IMR-90 (cell line): ENCODE measurements at regions not wholly inside any gene's neighbourhood (a gene's known extent, or its start where the extent isn't known, plus 50 kb on each side); places are given as distances from the start of the nearest gene placed in this dataset.

Source experiments
- ATAC-seq: fragments of 200-7000 bp; cut with Tn5 transposase; 2 replicates; pipeline ENCODE4 v1.9.1; 2020; ENCODE audit warnings: low read depth, mild to moderate bottlenecking, moderate library complexity
- BruUV-seq: library from RNA; stranded (reverse); fragments of 400-500 nt; replicated peaks from 2 replicates; lab custom pipeline; 2021; lab: Mats Ljungman, UMichigan
- CTCF ChIA-PET: fragments of 300-600 bp; formaldehyde crosslinking; extraction: SDS; loops from one replicate; lab custom pipeline; 2021; ENCODE audit warnings: antibody characterized with exemption; lab: Yijun Ruan, JAX
- POLR2A ChIA-PET: fragments of 300-600 bp; sonication (Branson Sonifier 250); formaldehyde crosslinking; loops from one replicate; lab custom pipeline; 2022; ENCODE audit warnings: antibody characterized with exemption; ENCODE audit not compliant: unreplicated experiment; lab: Charles Lee
- DNase-seq: peaks from one replicate; pipeline ENCODE4 v3.0.0; 2013
- H2AFZ ChIP-seq: replicated peaks from 2 replicates; pipeline ENCODE3; 2013; ENCODE audit warnings: low read length, mild to moderate bottlenecking; ENCODE audit not compliant: poor library complexity
- H2AK5ac ChIP-seq: 2 replicates; pipeline ENCODE4 v1.6.1; 2013; ENCODE audit warnings: low read depth, low read length, inconsistent platforms
- H2AK9ac ChIP-seq: replicated peaks from 2 replicates; pipeline ENCODE3; 2013; ENCODE audit warnings: mild to moderate bottlenecking, low read depth, low read length, moderate library complexity; ENCODE audit not compliant: poor library complexity
- H2BK120ac ChIP-seq: 2 replicates; pipeline ENCODE4 v1.6.1; 2013; ENCODE audit warnings: low read depth, low read length, inconsistent platforms
- H2BK15ac ChIP-seq: 3 replicates; pipeline ENCODE4 v1.6.1; 2013; ENCODE audit warnings: low read depth, low read length, inconsistent platforms
- H2BK20ac ChIP-seq: 2 replicates; pipeline ENCODE4 v1.6.1; 2013; ENCODE audit warnings: low read depth, mild to moderate bottlenecking, inconsistent platforms, low read length, moderate library complexity
- H2BK5ac ChIP-seq: 2 replicates; pipeline ENCODE4 v1.6.1; 2013; ENCODE audit warnings: mild to moderate bottlenecking, low read depth, low read length, inconsistent platforms; ENCODE audit not compliant: poor library complexity, severe bottlenecking
- H3K14ac ChIP-seq: replicated peaks from 2 replicates; pipeline ENCODE4 v1.6.1; 2013; ENCODE audit warnings: low read depth, low read length, inconsistent platforms
- H3K18ac ChIP-seq: 2 replicates; pipeline ENCODE4 v1.6.1; 2013; ENCODE audit warnings: low read depth, low read length, control low read depth
- H3K23ac ChIP-seq: 2 replicates; pipeline ENCODE4 v1.6.1; 2013; ENCODE audit warnings: low read depth, low read length, inconsistent platforms
- H3K27ac ChIP-seq: 2 replicates; pipeline ENCODE4 v1.5.1; 2013; ENCODE audit warnings: mild to moderate bottlenecking, control low read depth, low read length; ENCODE audit not compliant: insufficient read depth
- H3K27me3 ChIP-seq: 2 replicates; pipeline ENCODE4 v1.6.1; 2013; ENCODE audit warnings: low read length; ENCODE audit not compliant: control insufficient read depth, insufficient read depth
- H3K36me3 ChIP-seq: 2 replicates; pipeline ENCODE4 v1.6.1; 2013; ENCODE audit warnings: low read length, mixed read lengths; ENCODE audit not compliant: control insufficient read depth, insufficient read depth
- H3K4ac ChIP-seq: 2 replicates; pipeline ENCODE4 v1.6.1; 2013; ENCODE audit warnings: low read depth, low read length, inconsistent platforms
- H3K4me1 ChIP-seq: 2 replicates; pipeline ENCODE4 v1.6.1; 2013; ENCODE audit warnings: low read length, mixed read lengths; ENCODE audit not compliant: control insufficient read depth, insufficient read depth
- H3K4me2 ChIP-seq: 2 replicates; pipeline ENCODE4 v1.6.1; 2013; ENCODE audit warnings: low read depth, mild to moderate bottlenecking, control low read depth, low read length, moderate library complexity
- H3K4me3 ChIP-seq: 2 replicates; pipeline ENCODE4 v1.5.1; 2013; ENCODE audit warnings: low read depth, mild to moderate bottlenecking, control low read depth, low read length, moderate library complexity; ENCODE audit not compliant: insufficient read depth
- H3K56ac ChIP-seq: 2 replicates; pipeline ENCODE4 v1.6.1; 2013; ENCODE audit warnings: low read length, inconsistent platforms; ENCODE audit not compliant: insufficient read depth; ENCODE audit errors: extremely low read depth
- H3K79me1 ChIP-seq, 2 experiments: 2 replicates each; pipeline ENCODE4 v1.6.1; 2013; ENCODE audit warnings: low read length in 2 of 2, inconsistent platforms in 1 of 2, low read depth in 1 of 2
- H3K9ac ChIP-seq: 2 replicates; pipeline ENCODE4 v1.6.1; 2013; ENCODE audit warnings: low read depth, low read length, control low read depth
- H3K9me1 ChIP-seq: 2 replicates; pipeline ENCODE4 v1.6.1; 2013; ENCODE audit warnings: low read length, inconsistent platforms; ENCODE audit not compliant: insufficient read depth
- H3K9me3 ChIP-seq: 2 replicates; pipeline ENCODE4 v1.6.1; 2013; ENCODE audit warnings: low read length; ENCODE audit not compliant: control insufficient read depth, insufficient read depth
- H4K20me1 ChIP-seq: 2 replicates; pipeline ENCODE4 v1.6.1; 2013; ENCODE audit warnings: low read length, inconsistent platforms; ENCODE audit not compliant: insufficient read depth
- H4K5ac ChIP-seq: 2 replicates; pipeline ENCODE4 v1.6.1; 2013; ENCODE audit warnings: mild to moderate bottlenecking, low read depth, low read length, control low read depth
- H4K8ac ChIP-seq, 2 experiments: 2 replicates each; pipeline ENCODE4 v1.6.1; 2013; ENCODE audit warnings: low read depth in 2 of 2, low read length in 2 of 2, control low read depth in 1 of 2, inconsistent platforms in 1 of 2
- H4K91ac ChIP-seq: 2 replicates; pipeline ENCODE4 v1.6.1; 2013; ENCODE audit warnings: low read depth, low read length, inconsistent platforms; ENCODE audit not compliant: insufficient read depth
- BHLHE40 ChIP-seq: fragments of 150-350 bp; IDR thresholded peaks from 2 replicates; pipeline ENCODE4 v1.6.1; 2016; ENCODE audit warnings: mild to moderate bottlenecking, low read depth, low read length
- CEBPB ChIP-seq: IDR thresholded peaks from 2 replicates; pipeline ENCODE4 v1.6.1; 2012; ENCODE audit warnings: low read depth, low read length, improper control_type of control experiment
- CHD1 ChIP-seq: IDR thresholded peaks from 2 replicates; pipeline ENCODE4 v1.6.1; 2012; ENCODE audit warnings: low read depth, low read length, improper control_type of control experiment
- CTCF ChIP-seq: conservative IDR thresholded peaks from 2 replicates; pipeline ENCODE4 v1.5.1; 2012; ENCODE audit warnings: mild to moderate bottlenecking, low read depth, low read length, improper control_type of control experiment
- ELK1 ChIP-seq: fragments of 150-350 bp; IDR thresholded peaks from 2 replicates; pipeline ENCODE4 v1.6.1; 2016; ENCODE audit warnings: low read depth, mild to moderate bottlenecking, low read length, moderate library complexity, borderline replicate concordance
- FOS ChIP-seq: fragments of 150-350 bp; IDR thresholded peaks from 2 replicates; pipeline ENCODE4 v1.6.1; 2016; ENCODE audit warnings: low read depth, low read length
- MAFK ChIP-seq: IDR thresholded peaks from 2 replicates; pipeline ENCODE4 v1.6.1; 2012; ENCODE audit warnings: low read depth, low read length, improper control_type of control experiment
- NFE2L2 ChIP-seq: fragments of 150-350 bp; IDR thresholded peaks from 2 replicates; pipeline ENCODE4 v1.6.1; 2016; ENCODE audit warnings: low read depth, mild to moderate bottlenecking, low read length
- RAD21 ChIP-seq: IDR thresholded peaks from 2 replicates; pipeline ENCODE4 v1.6.1; 2012; ENCODE audit warnings: low read length, improper control_type of control experiment
- RCOR1 ChIP-seq: IDR thresholded peaks from 2 replicates; pipeline ENCODE4 v1.6.1; 2012; ENCODE audit warnings: mild to moderate bottlenecking, low read length, improper control_type of control experiment; ENCODE audit not compliant: insufficient replicate concordance
- RFX5 ChIP-seq: IDR thresholded peaks from 2 replicates; pipeline ENCODE4 v1.8.0; 2012; ENCODE audit warnings: low read depth, mild to moderate bottlenecking, low read length, moderate library complexity
- SMC3 ChIP-seq: fragments of 150-350 bp; IDR thresholded peaks from 2 replicates; pipeline ENCODE4 v1.6.1; 2016; ENCODE audit warnings: low read depth, mild to moderate bottlenecking, antibody characterized with exemption, low read length, moderate library complexity
- USF2 ChIP-seq: fragments of 150-350 bp; IDR thresholded peaks from 2 replicates; pipeline ENCODE4 v1.6.1; 2017; ENCODE audit warnings: mild to moderate bottlenecking, antibody characterized with exemption, low read length, low read depth
- dilution Hi-C: fragments of 300-500 bp; cut with HindIII; formaldehyde crosslinking; loops from one replicate; pipeline ENCODE4 v1.14.3; 2018; ENCODE audit warnings: low sequenced_read_pairs; ENCODE audit not compliant: unreplicated experiment
- in situ Hi-C: fragments of 300-500 bp; cut with MboI; formaldehyde crosslinking; loops from 3 replicates; pipeline ENCODE4 v1.14.3; 2019; ENCODE audit warnings: low sequenced_read_pairs, inconsistent platforms, mixed read lengths
- intact Hi-C: fragments of 100-400 bp; cut with micrococcal nuclease; formaldehyde crosslinking; loops from 2 replicates; pipeline ENCODE4 v1.10.0; 2022

- CTCF ChIA-PET, result no interaction called here
- DNase-seq (no peak), ATAC-seq (no peak)
- intact Hi-C loops (no loop called here), in situ Hi-C loops (no loop called here), dilution Hi-C loops (no loop called here)
- POLR2A ChIA-PET, result no interaction called here
- H3K4me3 ChIP-seq, result no peak overlapping the region
- no peak overlapping the region for H2AK5ac ChIP-seq
- no peaks in the 10 kb centered on the region for H3K36me3 ChIP-seq
- H4K5ac ChIP-seq, result no peak overlapping the region
- no peak overlapping the region for H2BK20ac ChIP-seq
- H3K4me1 ChIP-seq, result no peaks in the 10 kb centered on the region
- no peak overlapping the region for H2BK15ac ChIP-seq
- no peak overlapping the region for H3K23ac ChIP-seq
- no peak for TF ChIP-seq ELK1
- no peak for TF ChIP-seq RCOR1
- no peak for TF ChIP-seq RAD21
- TF ChIP-seq FOS, result no peak
- TF ChIP-seq CTCF, result no peak
- TF ChIP-seq USF2, result no peak
- TF ChIP-seq MAFK, result no peak
- TF ChIP-seq SMC3, result no peak
- TF ChIP-seq CHD1, result no peak
- no peak for TF ChIP-seq RFX5
- no peak for TF ChIP-seq BHLHE40
- no peak for TF ChIP-seq NFE2L2
- TF ChIP-seq CEBPB, result no peak
- H3K9me3 ChIP-seq, result no peaks in the 10 kb centered on the region
- no peak overlapping the region for H3K18ac ChIP-seq
- no peaks in the 10 kb centered on the region for H3K9me1 ChIP-seq
- no peaks in the 10 kb centered on the region for H3K27me3 ChIP-seq
- H2AFZ ChIP-seq, result no peak overlapping the region
- no peak overlapping the region for H3K27ac ChIP-seq
- no TSS peak for BruUV-seq
- H3K79me1 ChIP-seq, result no peaks in the 10 kb centered on the region
- H4K20me1 ChIP-seq, result no peaks in the 10 kb centered on the region
- no peak overlapping the region for H3K9ac ChIP-seq
- H3K56ac ChIP-seq, result no peak overlapping the region
- H3K4me2 ChIP-seq, result no peak overlapping the region
- no peak overlapping the region for H2BK5ac ChIP-seq
- no peak overlapping the region for H2BK120ac ChIP-seq
- no peak overlapping the region for H4K91ac ChIP-seq
- no peak overlapping the region for H3K4ac ChIP-seq
- no peak overlapping the region for H3K14ac ChIP-seq
- H2AK9ac ChIP-seq, result no peak overlapping the region
- H4K8ac ChIP-seq, result no peak overlapping the region
Observed at GRCh38 chrX:141969706-141970105, 66.0 kb downstream of the MAGEC1 start.
